PFSK-1 (cell line): ENCODE measurements at regions not wholly inside any gene's neighbourhood (a gene's known extent, or its start where the extent isn't known, plus 50 kb on each side); places are given as distances from the start of the nearest gene placed in this dataset.

Experiments used
- FOXP2 ChIP-seq: optimal IDR thresholded peaks from 2 replicates; pipeline ENCODE3; 2011; ENCODE audit warnings: borderline replicate concordance, control low read depth, inconsistent platforms; ENCODE audit not compliant: insufficient read depth; ENCODE audit errors: extremely low read length, extremely low read depth
- POLR2AphosphoS5 ChIP-seq: IDR thresholded peaks from 2 replicates; pipeline ENCODE4 v1.6.1; 2012; ENCODE audit warnings: low read depth, mild to moderate bottlenecking, control low read depth, low read length, moderate library complexity
- SIN3A ChIP-seq: IDR thresholded peaks from 2 replicates; pipeline ENCODE4 v1.6.1; 2012; ENCODE audit warnings: mild to moderate bottlenecking, low read length, moderate library complexity, borderline replicate concordance; ENCODE audit not compliant: insufficient read depth
- TAF1 ChIP-seq: IDR thresholded peaks from 2 replicates; pipeline ENCODE4 v1.6.1; 2012; ENCODE audit warnings: low read length, control low read depth, borderline replicate concordance; ENCODE audit not compliant: insufficient read depth
- TF ChIP-seq, protein P1 (sequence below), 2 experiments: IDR thresholded peaks; 2 replicates each; pipeline versions ENCODE4 v1.6.1 to v1.8.0; 2011 to 2012; ENCODE audit warnings: low read depth in 2 of 2, low read length in 2 of 2, control low read depth in 1 of 2, inconsistent platforms in 1 of 2, mild to moderate bottlenecking in 1 of 2, moderate library complexity in 1 of 2; ENCODE audit not compliant: insufficient read depth in 1 of 2

DNA sequence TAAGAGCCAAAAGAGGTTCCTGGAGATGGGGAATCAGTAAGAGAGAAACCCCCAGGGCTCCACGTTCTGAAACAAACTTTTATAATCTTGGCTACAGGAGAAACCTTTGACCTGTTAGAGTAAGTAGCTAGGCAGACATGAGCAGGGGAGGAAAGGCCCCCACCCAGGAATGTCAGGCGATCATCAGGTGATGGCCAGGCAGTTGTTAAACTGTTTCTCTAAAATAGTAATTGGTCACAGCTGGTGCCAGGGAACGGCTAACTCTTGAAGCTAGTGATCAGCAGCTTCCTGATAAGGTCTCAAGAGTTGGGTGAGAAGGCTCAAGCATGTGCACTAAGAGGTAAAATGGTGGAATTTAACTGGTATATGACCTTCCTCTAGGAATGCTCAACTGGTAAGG lies 263.8 kb downstream of the HDGFL1 start:
- TF ChIP-seq, protein P1, sequence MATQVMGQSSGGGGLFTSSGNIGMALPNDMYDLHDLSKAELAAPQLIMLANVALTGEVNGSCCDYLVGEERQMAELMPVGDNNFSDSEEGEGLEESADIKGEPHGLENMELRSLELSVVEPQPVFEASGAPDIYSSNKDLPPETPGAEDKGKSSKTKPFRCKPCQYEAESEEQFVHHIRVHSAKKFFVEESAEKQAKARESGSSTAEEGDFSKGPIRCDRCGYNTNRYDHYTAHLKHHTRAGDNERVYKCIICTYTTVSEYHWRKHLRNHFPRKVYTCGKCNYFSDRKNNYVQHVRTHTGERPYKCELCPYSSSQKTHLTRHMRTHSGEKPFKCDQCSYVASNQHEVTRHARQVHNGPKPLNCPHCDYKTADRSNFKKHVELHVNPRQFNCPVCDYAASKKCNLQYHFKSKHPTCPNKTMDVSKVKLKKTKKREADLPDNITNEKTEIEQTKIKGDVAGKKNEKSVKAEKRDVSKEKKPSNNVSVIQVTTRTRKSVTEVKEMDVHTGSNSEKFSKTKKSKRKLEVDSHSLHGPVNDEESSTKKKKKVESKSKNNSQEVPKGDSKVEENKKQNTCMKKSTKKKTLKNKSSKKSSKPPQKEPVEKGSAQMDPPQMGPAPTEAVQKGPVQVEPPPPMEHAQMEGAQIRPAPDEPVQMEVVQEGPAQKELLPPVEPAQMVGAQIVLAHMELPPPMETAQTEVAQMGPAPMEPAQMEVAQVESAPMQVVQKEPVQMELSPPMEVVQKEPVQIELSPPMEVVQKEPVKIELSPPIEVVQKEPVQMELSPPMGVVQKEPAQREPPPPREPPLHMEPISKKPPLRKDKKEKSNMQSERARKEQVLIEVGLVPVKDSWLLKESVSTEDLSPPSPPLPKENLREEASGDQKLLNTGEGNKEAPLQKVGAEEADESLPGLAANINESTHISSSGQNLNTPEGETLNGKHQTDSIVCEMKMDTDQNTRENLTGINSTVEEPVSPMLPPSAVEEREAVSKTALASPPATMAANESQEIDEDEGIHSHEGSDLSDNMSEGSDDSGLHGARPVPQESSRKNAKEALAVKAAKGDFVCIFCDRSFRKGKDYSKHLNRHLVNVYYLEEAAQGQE (IDR thresholded peaks at IDR 0.05; ENCODE audit: insufficient read depth in 1 of 2, low read depth in 2 of 2, low read length in 2 of 2) = no peak
- TF ChIP-seq TAF1 = no peak
- no peak for TF ChIP-seq FOXP2
- TF ChIP-seq SIN3A = no peak
- no peak for TF ChIP-seq POLR2AphosphoS5

DNA sequence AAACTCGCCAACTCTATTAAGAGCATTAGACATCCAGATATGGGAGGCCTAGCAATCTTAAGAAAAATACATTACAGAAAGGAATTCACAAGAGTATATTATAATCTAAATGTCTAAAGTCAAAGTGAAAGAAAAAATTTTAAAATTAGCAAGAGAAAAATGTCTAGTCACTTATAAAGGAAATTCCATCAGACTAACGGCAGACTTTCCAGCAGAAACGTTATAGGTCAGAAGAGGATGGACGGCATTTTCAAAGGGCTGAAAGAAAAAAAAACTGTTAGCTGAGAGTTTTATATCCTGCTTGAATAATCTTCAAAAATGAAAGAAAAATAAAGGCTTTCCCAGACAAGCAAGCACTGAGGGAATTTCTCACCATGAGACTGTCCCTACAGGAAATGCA lies 269.0 kb downstream of the HDGFL1 start:
- TF ChIP-seq, protein P1 (IDR thresholded peaks at IDR 0.05; ENCODE audit: insufficient read depth in 1 of 2, low read depth in 2 of 2, low read length in 2 of 2) = no peak
- TF ChIP-seq TAF1 (no peak), POLR2AphosphoS5 (no peak), SIN3A (no peak), FOXP2 (no peak)

DNA sequence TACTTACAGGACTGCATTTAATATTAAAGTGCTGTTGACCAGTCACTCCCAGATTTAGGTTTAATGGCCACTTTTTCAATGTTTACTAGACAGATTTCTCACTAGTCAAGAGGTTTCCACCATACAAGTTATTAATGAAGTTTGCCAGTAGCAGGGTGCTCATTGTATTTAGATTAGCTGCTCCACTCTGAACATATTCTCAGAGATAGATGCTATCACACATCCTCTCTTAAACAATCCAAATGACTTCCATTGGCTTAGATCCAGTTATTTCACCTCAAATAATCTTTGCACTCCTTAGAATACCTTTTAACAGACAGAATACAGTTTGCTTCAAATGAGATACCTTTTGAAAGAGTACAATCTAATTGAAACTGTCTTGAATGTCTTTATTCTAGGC lies 276.1 kb downstream of the HDGFL1 start:
- TF ChIP-seq TAF1 = no peak
- TF ChIP-seq SIN3A = no peak
- TF ChIP-seq POLR2AphosphoS5 = no peak
- TF ChIP-seq FOXP2 = no peak
- TF ChIP-seq, protein P1 (IDR thresholded peaks at IDR 0.05; ENCODE audit: insufficient read depth in 1 of 2, low read depth in 2 of 2, low read length in 2 of 2) = no peak

DNA sequence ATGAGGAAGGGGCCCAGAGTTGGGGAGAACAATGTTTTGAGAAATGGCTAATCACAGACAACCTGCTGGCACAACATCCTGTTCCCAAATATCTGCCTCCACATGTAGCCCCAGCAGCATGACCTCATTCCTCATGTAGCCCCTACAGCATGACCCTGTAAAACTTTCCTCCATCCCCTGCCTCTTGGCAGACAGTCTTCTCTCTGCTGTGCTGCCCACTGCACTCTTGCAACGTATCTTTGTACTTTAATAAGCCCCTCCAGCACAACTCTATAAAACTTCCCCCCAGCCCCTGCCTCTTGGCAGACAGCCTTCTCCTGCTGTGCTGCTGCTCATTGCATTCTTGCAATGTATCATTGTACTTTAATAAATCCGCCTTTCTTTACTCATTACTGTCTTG lies 278.8 kb downstream of the HDGFL1 start:
- TF ChIP-seq TAF1 (no peak), SIN3A (no peak), FOXP2 (no peak)
- TF ChIP-seq, protein P1 (IDR thresholded peaks at IDR 0.05; ENCODE audit: insufficient read depth in 1 of 2, low read depth in 2 of 2, low read length in 2 of 2) = no peak

DNA sequence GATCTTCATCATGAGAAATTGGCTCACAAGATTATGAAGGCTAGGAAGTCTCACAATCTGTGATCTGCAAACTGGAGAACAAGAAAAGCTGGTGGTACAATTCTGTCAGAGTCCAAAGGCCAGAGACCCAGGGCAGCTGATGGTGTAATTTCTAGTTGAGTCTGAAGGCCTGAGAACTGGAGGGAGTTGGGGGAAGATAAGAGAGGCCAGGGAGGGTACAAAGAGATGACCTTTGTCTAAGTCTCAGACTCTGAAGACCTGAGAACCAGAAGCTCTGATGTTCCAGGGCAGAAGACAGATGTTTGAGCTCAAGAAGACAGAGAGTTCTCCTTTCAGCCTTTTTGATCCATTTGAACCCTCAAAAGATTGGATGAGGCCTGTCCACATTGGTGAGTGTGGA lies 280.6 kb downstream of the HDGFL1 start:
- TF ChIP-seq FOXP2 (no peak), SIN3A (no peak), POLR2AphosphoS5 (no peak), TAF1 (no peak)
- TF ChIP-seq, protein P1 (IDR thresholded peaks at IDR 0.05; ENCODE audit: insufficient read depth in 1 of 2, low read depth in 2 of 2, low read length in 2 of 2) = no peak
